ENCODE measurements at regions not wholly inside any gene's neighbourhood (a gene's known extent, or its start where the extent isn't known, plus 50 kb on each side); places are given as distances from the start of the nearest gene placed in this dataset.

GRCh38 chr13:84649853-84650252 is 767.6 kb upstream of the SLITRK1 start:
- TF ChIP-seq POLR2A (IDR thresholded peaks at IDR 0.05) = no peak
- no peak for TF ChIP-seq CTCF (IDR thresholded peaks at IDR 0.05)
- TF ChIP-seq EP300 (IDR thresholded peaks at IDR 0.05) = no peak
- WGBS, 2 donors = 58 to 59% methylated on average over 4 of the region's 4 CpGs
- Histone ChIP-seq H3K27me3 (no peaks in the 10 kb centered on the region), H3K4me1 (no peaks in the 10 kb centered on the region), H3K4me3 (no peak overlapping the region), H3K27ac (no peak overlapping the region), H3K36me3 (no peaks in the 10 kb centered on the region), H3K9me3 (no peaks in the 10 kb centered on the region)
- no peak for DNase-seq (ENCODE audit: low spot score in 2 of 2)

GRCh38 chr13:84648069-84648640 is 765.9 kb upstream of the SLITRK1 start:
- Histone ChIP-seq H3K4me1 (no peaks in the 10 kb centered on the region), H3K36me3 (no peaks in the 10 kb centered on the region), H3K9me3 (no peaks in the 10 kb centered on the region), H3K4me3 (no peak overlapping the region), H3K27ac (no peak overlapping the region), H3K27me3 (no peaks in the 10 kb centered on the region)
- 77 to 79% methylated on average over 2 of the region's 2 CpGs for WGBS, 2 donors
- no peak for DNase-seq (ENCODE audit: low spot score in 2 of 2)
- TF ChIP-seq POLR2A (IDR thresholded peaks at IDR 0.05) (no peak), EP300 (IDR thresholded peaks at IDR 0.05) (no peak), CTCF (IDR thresholded peaks at IDR 0.05) (no peak)

GRCh38 chr13:84646957-84647356 is 764.7 kb upstream of the SLITRK1 start:
- no peak for DNase-seq (ENCODE audit: low spot score in 2 of 2)
- Histone ChIP-seq H3K27me3 (no peaks in the 10 kb centered on the region), H3K4me1 (no peaks in the 10 kb centered on the region), H3K36me3 (no peaks in the 10 kb centered on the region), H3K4me3 (no peak overlapping the region), H3K9me3 (no peaks in the 10 kb centered on the region), H3K27ac (no peak overlapping the region)
- WGBS, 2 donors = 54 to 62% methylated on average over 3 of the region's 3 CpGs
- TF ChIP-seq CTCF (IDR thresholded peaks at IDR 0.05) (no peak), EP300 (IDR thresholded peaks at IDR 0.05) (no peak), POLR2A (IDR thresholded peaks at IDR 0.05) (no peak)

GRCh38 chr13:84645196-84646012 is 763.1 kb upstream of the SLITRK1 start:
- no peak overlapping the region for H3K4me3 ChIP-seq
- H3K9me3 ChIP-seq = peaks cover 0 to 5% (median 0%) of the 10 kb centered on the region in 4 donors
- H3K27me3 ChIP-seq = no peaks in the 10 kb centered on the region
- 49 to 58% methylated on average over 4 of the region's 4 CpGs for WGBS, 2 donors
- DNase-seq (ENCODE audit: low spot score in 2 of 2) = no peak
- no peaks in the 10 kb centered on the region for H3K4me1 ChIP-seq
- H3K27ac ChIP-seq = no peak overlapping the region
- TF ChIP-seq EP300 (IDR thresholded peaks at IDR 0.05) = no peak
- no peak for TF ChIP-seq CTCF (IDR thresholded peaks at IDR 0.05)
- TF ChIP-seq POLR2A (IDR thresholded peaks at IDR 0.05) = no peak
- no peaks in the 10 kb centered on the region for H3K36me3 ChIP-seq

- TF ChIP-seq EP300 (IDR thresholded peaks at IDR 0.05) = no peak
- no peak for TF ChIP-seq POLR2A (IDR thresholded peaks at IDR 0.05)
- no peak for TF ChIP-seq CTCF (IDR thresholded peaks at IDR 0.05)
- Histone ChIP-seq H3K36me3 (no peaks in the 10 kb centered on the region), H3K27me3 (no peaks in the 10 kb centered on the region), H3K9me3 (peaks cover 0 to 7% (median 0%) of the 10 kb centered on the region in 4 donors), H3K4me3 (no peak overlapping the region), H3K27ac (no peak overlapping the region), H3K4me1 (no peaks in the 10 kb centered on the region)
- DNase-seq (ENCODE audit: low spot score in 2 of 2) = no peak
- 84 to 100% methylated on average over 1 of the region's 1 CpG for WGBS, 2 donors
Observed at GRCh38 chr13:84641491-84641890, 759.2 kb upstream of the SLITRK1 start.

All from tibial nerve (tissue), 4 donors.